ENCODE measurements at regions not wholly inside any gene's neighbourhood (a gene's known extent, or its start where the extent isn't known, plus 50 kb on each side); places are given as distances from the start of the nearest gene placed in this dataset.
A peak's percentile ranks its signal among the peaks of the same experiment; 100 is the strongest.
"Not testable (repeated sequence)": the region's sequence is repeated elsewhere in the genome, so short reads cannot be mapped to it uniquely, and the experiment has no call there.

DNA sequence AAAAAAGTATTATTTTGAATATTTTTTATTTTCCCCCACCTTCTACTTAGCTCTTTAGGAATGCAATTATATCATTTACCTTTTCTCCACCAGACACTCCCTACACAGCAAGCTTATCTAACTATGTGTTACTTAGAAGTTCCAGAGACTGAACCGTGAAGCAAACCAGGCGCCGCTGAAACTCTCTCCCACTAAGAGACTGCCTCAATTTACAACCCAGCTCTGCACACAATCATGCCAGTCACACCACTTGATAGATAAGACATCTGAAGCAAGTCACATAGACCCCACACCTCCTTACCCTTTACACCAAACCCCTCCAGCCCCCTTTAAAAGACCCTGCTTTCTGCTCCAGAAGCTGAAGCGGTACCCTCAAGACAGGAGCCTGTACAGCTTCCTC, 245.5 kb downstream of the S1PR1 start:
- no peaks in the 10 kb centered on the region for H3K36me3 ChIP-seq (ENCODE audit: insufficient read depth, low read length)
- TF ChIP-seq EZH2 (IDR thresholded peaks at IDR 0.05), result no peak
- no peak for TF ChIP-seq FOXP2 (optimal IDR thresholded peaks at IDR 0.05; ENCODE audit: control extremely low read depth, extremely low read length, insufficient read depth)
- no peak for TF ChIP-seq POLR2AphosphoS5 (IDR thresholded peaks at IDR 0.05; ENCODE audit: borderline replicate concordance, low read depth, low read length)
- H3K9ac ChIP-seq (ENCODE audit: insufficient read length), result no peak overlapping the region

DNA sequence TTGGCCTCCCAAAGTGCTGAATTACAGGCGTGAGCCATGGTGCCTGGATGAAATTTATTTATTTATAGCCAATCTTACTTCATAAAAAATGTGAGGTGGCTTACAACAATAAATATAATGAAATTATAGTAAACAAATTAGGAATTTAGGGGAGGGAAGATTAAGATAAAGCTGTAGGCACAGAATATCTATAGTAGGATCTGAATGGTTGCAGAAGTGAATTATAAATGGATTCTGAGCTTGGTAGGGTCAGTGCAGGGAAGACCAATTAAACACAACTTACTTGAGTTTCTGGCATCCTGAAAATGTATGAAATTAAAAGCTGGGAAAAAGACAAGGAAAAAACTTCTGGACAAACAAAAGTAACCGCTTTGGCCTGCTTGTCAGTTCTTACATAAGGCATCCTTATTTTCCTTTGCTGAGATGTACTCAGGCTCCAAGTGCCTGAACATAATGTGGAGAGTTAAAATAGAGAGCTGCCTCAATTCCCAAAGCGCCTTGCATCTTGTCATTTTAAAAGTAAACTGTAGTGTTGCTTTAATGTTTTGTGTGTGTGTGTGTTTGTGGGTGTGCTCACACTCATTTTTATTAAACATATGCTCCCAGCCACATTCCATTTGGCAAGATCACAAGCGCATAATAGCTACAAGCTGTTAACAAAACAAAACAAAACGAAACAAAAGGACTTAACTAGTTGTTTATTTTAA, 247.3 kb downstream of the S1PR1 start:
- no peak for DNase-seq (ENCODE audit: low read depth, low spot score)
- Histone ChIP-seq H3K9me3 (ENCODE audit: low read depth, low read length) (no peaks in the 10 kb centered on the region), H3K27ac (no peak overlapping the region), H3K9ac (ENCODE audit: insufficient read length) (no peak overlapping the region), H3K4me3 (no peak overlapping the region), H3K36me3 (ENCODE audit: insufficient read depth, low read length) (no peaks in the 10 kb centered on the region)
- no peak for TF ChIP-seq POLR2AphosphoS5 (IDR thresholded peaks at IDR 0.05; ENCODE audit: borderline replicate concordance, low read depth, low read length)
- no peak for TF ChIP-seq FOXP2 (optimal IDR thresholded peaks at IDR 0.05; ENCODE audit: control extremely low read depth, extremely low read length, insufficient read depth)
- TF ChIP-seq EZH2 (IDR thresholded peaks at IDR 0.05), result no peak

More for the DNA sequence above, 245.5 kb downstream of the S1PR1 start:
- no peak overlapping the region for H3K4me3 ChIP-seq
- no peaks in the 10 kb centered on the region for H3K9me3 ChIP-seq (ENCODE audit: low read depth, low read length)
- no peak for DNase-seq (ENCODE audit: low read depth, low spot score)
- H3K27ac ChIP-seq, result no peak overlapping the region

DNA sequence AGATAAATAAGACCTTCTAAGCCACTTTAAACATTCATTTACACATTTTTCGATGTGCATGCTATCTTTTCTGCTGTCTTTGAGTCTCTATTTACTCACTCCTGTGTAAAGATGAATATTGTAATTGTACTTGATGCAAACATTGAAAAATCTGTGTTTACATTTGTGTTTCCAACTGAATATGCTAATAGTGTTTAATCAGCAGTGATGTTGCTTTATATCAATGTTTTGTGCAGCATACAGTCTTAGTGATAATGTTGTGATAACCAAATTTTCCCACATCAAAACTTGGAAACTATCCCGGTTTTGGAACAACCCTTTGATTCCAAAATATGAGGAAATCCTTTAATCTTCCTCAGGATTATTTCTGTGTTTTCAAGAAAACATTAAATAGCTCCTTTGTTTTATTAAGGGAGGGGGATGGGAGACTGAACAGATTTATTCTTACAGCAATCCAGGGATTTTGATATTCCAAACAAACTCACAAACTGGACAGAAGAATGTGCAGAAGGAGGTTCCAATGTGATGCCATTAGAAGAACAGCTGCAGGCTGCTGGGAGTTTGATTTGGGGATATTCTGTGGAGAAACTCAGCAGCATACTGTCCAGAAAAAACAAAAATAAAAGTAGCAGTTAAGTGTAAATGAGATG, 248.0 kb downstream of the S1PR1 start:
- TF ChIP-seq POLR2AphosphoS5 (IDR thresholded peaks at IDR 0.05; ENCODE audit: borderline replicate concordance, low read depth, low read length) (no peak), EZH2 (IDR thresholded peaks at IDR 0.05) (no peak), FOXP2 (optimal IDR thresholded peaks at IDR 0.05; ENCODE audit: control extremely low read depth, extremely low read length, insufficient read depth) (no peak)
- H3K9ac ChIP-seq (ENCODE audit: insufficient read length), result no peak overlapping the region
- H3K4me3 ChIP-seq, result no peak overlapping the region
- H3K36me3 ChIP-seq (ENCODE audit: insufficient read depth, low read length), result no peaks in the 10 kb centered on the region
- no peak for DNase-seq (ENCODE audit: low read depth, low spot score)
- no peak overlapping the region for H3K27ac ChIP-seq
- no peaks in the 10 kb centered on the region for H3K9me3 ChIP-seq (ENCODE audit: low read depth, low read length)

GRCh38 chr1:101485712-101486111, 248.9 kb downstream of the S1PR1 start:
- Histone ChIP-seq H3K4me3 (no peak overlapping the region), H3K9me3 (ENCODE audit: low read depth, low read length) (no peaks in the 10 kb centered on the region; the same call in 1 of the 2 replicates), H3K36me3 (ENCODE audit: insufficient read depth, low read length) (no peaks in the 10 kb centered on the region), H3K27ac (no peak overlapping the region), H3K9ac (ENCODE audit: insufficient read length) (no peak overlapping the region)
- no peak for TF ChIP-seq EZH2 (IDR thresholded peaks at IDR 0.05)
- TF ChIP-seq POLR2AphosphoS5 (IDR thresholded peaks at IDR 0.05; ENCODE audit: borderline replicate concordance, low read depth, low read length), result peak; percentile 45; the same call in 1 of the 2 replicates
- peak; percentile 67 for DNase-seq (ENCODE audit: low read depth, low spot score)

GRCh38 chr1:101492144-101492543, 255.3 kb downstream of the S1PR1 start:
- not testable (repeated sequence) for H3K9me3 ChIP-seq (ENCODE audit: low read depth, low read length); H3K36me3 ChIP-seq (ENCODE audit: insufficient read depth, low read length); H3K27ac ChIP-seq; DNase-seq (ENCODE audit: low read depth, low spot score); H3K9ac ChIP-seq (ENCODE audit: insufficient read length); H3K4me3 ChIP-seq

- H3K36me3 ChIP-seq (ENCODE audit: insufficient read depth, low read length); DNase-seq (ENCODE audit: low read depth, low spot score); H3K4me3 ChIP-seq; H3K9ac ChIP-seq (ENCODE audit: insufficient read length); H3K9me3 ChIP-seq (ENCODE audit: low read depth, low read length); H3K27ac ChIP-seq: not testable (repeated sequence)
Observed at GRCh38 chr1:101493920-101494319, 257.1 kb downstream of the S1PR1 start.

DNA sequence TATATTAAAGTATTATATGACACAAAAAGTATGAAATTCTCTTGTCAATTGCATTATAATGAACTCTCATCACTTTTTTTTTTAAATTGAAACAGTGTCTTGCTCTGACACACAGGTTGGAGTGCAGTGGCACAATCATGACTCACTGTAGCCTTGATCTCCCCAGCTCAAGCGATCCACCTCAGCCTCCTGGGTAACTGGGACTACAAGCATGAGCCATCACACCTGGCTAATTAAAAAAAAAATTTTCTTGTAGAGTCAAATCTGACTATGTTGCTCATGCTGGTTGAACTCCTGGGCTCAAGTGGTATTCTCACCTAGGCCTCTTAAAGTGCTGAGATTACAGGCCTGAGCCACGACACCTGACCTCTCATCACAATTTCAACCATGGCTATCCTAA, 259.3 kb downstream of the S1PR1 start:
- TF ChIP-seq POLR2AphosphoS5 (IDR thresholded peaks at IDR 0.05; ENCODE audit: borderline replicate concordance, low read depth, low read length) (no peak), FOXP2 (optimal IDR thresholded peaks at IDR 0.05; ENCODE audit: control extremely low read depth, extremely low read length, insufficient read depth) (no peak), EZH2 (IDR thresholded peaks at IDR 0.05) (no peak)
- no peaks in the 10 kb centered on the region for H3K36me3 ChIP-seq (ENCODE audit: insufficient read depth, low read length)
- no peak overlapping the region for H3K4me3 ChIP-seq
- no peak overlapping the region for H3K27ac ChIP-seq
- H3K9me3 ChIP-seq (ENCODE audit: low read depth, low read length), result no peaks in the 10 kb centered on the region
- no peak for DNase-seq (ENCODE audit: low read depth, low spot score)
- H3K9ac ChIP-seq (ENCODE audit: insufficient read length), result no peak overlapping the region

DNA sequence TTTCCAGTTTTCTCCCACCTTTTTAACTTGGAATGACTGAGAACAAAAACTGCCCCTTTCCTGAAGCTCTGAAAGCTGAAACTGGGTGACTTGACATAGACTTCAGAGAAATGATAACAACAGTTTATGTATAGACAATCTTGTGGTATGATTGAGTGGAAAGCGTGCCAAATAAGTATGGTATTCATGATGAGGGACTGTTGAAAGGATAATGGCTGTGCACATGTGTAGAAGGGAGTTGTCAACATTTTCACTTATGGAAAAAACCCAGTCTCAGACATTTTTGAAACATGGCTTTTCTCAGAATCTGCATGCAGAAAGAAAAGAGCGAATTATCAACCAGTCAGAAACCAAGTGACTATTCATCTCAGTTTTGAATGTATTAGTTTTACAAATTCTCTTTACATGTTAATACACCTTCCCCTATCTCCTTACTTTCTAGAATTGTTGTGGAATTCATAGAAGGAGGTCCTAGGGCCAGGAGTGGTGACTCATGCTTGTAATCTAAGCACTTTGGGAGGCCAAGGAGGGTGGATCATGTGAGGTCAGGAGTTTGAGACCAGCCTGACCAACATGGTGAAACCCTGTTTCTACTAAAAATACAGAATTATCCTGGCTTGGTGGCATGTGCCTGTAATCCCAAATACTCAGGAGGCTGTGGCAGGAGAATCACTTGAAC, 261.2 kb downstream of the S1PR1 start:
- Histone ChIP-seq H3K9ac (ENCODE audit: insufficient read length) (no peak overlapping the region), H3K9me3 (ENCODE audit: low read depth, low read length) (no peaks in the 10 kb centered on the region), H3K4me3 (no peak overlapping the region), H3K27ac (no peak overlapping the region), H3K36me3 (ENCODE audit: insufficient read depth, low read length) (no peaks in the 10 kb centered on the region)
- no peak for DNase-seq (ENCODE audit: low read depth, low spot score)
- TF ChIP-seq EZH2 (IDR thresholded peaks at IDR 0.05), result no peak
- no peak for TF ChIP-seq POLR2AphosphoS5 (IDR thresholded peaks at IDR 0.05; ENCODE audit: borderline replicate concordance, low read depth, low read length)
- no peak for TF ChIP-seq FOXP2 (optimal IDR thresholded peaks at IDR 0.05; ENCODE audit: control extremely low read depth, extremely low read length, insufficient read depth)

- H3K27ac ChIP-seq; H3K9ac ChIP-seq (ENCODE audit: insufficient read length); H3K9me3 ChIP-seq (ENCODE audit: low read depth, low read length); H3K36me3 ChIP-seq (ENCODE audit: insufficient read depth, low read length); DNase-seq (ENCODE audit: low read depth, low spot score); H3K4me3 ChIP-seq: not testable (repeated sequence)
Observed at GRCh38 chr1:101504106-101504505, 267.3 kb downstream of the S1PR1 start.

GRCh38 chr1:101505240-101505639, 268.4 kb downstream of the S1PR1 start:
- not testable (repeated sequence) for H3K36me3 ChIP-seq (ENCODE audit: insufficient read depth, low read length); H3K4me3 ChIP-seq; H3K9ac ChIP-seq (ENCODE audit: insufficient read length); H3K9me3 ChIP-seq (ENCODE audit: low read depth, low read length); DNase-seq (ENCODE audit: low read depth, low spot score); H3K27ac ChIP-seq
